ENCODE measurements at regions not wholly inside any gene's neighbourhood (a gene's known extent, or its start where the extent isn't known, plus 50 kb on each side); places are given as distances from the start of the nearest gene placed in this dataset.
"Not testable (repeated sequence)": the region's sequence is repeated elsewhere in the genome, so short reads cannot be mapped to it uniquely, and the experiment has no call there.

- not testable (repeated sequence) for DNase-seq (ENCODE audit: low read depth)
These were observed 67.3 kb upstream of the EZR start for GRCh38 chr6:158886346-158886977.

DNA sequence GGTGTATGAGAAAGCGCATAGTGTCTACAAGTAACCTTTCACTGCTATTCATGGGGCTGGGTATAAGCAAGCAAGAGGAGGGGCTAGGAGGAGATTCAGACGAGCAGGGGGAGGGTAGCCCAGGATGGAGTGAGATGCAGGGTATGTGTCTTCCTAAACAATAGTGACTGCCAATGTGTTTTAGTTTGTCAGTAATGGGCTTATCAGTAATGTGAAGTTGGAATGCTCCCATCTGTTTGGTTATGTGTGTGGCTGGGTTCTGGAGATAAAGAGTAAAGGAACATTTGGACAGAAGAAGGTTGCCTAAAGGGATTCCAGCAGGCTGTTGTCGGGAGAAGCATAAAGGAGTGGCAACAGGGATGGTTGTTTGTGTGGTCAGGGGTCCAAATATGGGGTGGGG lies 62.7 kb upstream of the EZR start:
- not testable (repeated sequence) for DNase-seq (ENCODE audit: low read depth)

DNA sequence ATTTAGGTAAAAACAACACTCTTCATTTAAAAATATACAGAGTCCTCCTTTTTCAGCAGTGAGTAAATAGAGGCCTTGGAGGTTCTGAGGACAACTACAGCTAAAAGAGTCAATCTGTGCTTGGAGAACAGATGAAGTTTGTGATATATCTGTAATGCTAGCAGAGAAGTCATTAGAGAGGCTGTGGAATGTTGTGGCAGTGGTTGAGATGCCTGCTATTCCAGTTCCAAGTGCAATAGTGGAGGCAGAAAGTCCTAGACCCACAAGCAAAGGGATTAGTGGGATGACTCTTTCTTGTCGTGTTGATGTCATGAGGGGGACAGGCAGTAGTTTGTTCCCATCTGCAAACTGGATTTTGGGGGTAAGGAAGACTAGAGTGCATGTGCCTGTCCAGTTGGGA lies 62.1 kb upstream of the EZR start:
- not testable (repeated sequence) for DNase-seq (ENCODE audit: low read depth)

- peak; percentile 97 for DNase-seq (ENCODE audit: low read depth)
These were observed 60.0 kb upstream of the EZR start for GRCh38 chr6:158879180-158879579.

GRCh38 chr6:158877716-158878115 lies 58.5 kb upstream of the EZR start:
- no peak for DNase-seq (ENCODE audit: low read depth)

DNA sequence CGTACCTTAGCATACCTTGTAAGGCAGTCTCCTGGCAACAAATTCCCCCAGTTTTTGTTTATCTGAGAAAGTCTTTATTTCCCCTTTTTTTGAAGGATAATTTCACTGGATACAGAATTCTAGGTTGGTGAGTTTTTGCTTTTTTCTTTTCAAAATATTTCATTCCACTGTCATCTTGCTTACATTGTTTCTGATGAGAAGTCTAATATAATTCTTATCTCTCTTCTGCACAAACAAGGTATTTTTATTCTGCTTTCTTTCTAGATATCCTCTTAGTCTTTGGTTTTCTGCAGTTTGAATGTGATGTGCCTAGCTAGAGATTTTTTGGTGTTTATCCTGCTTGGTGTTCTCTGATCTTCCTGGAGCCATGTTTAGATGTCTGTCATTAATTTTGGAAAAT lies 57.7 kb upstream of the EZR start:
- DNase-seq (ENCODE audit: low read depth): no peak

GRCh38 chr6:158870649-158870957 lies 51.4 kb upstream of the EZR start:
- no peak for DNase-seq (ENCODE audit: low read depth)

GRCh38 chr6:158869826-158870648 lies 50.9 kb upstream of the EZR start:
- peak; percentile 94 for DNase-seq (ENCODE audit: low read depth)

GRCh38 chr6:158868890-158869825 lies 50.0 kb upstream of the EZR start:
- no peak for DNase-seq (ENCODE audit: low read depth)

Measured in RPMI7951 (cell line).